ENCODE measurements at regions not wholly inside any gene's neighbourhood (a gene's known extent, or its start where the extent isn't known, plus 50 kb on each side); places are given as distances from the start of the nearest gene placed in this dataset.

GRCh38 chr9:86424251-86424891 lies 70.2 kb upstream of the TUT7 start:
- TF ChIP-seq SMYD3 (CRISPR knock-in tag; IDR thresholded peaks at IDR 0.05) (no peak), BCLAF1 (IDR thresholded peaks at IDR 0.05) (no peak), NR2F2 (IDR thresholded peaks at IDR 0.05; ENCODE audit: borderline replicate concordance, low read depth) (no peak), ZNF205 (CRISPR knock-in tag; IDR thresholded peaks at IDR 0.05) (no peak), POLR2AphosphoS5 (IDR thresholded peaks at IDR 0.05; ENCODE audit: low read depth, low read length) (no peak), NFE2L2 (IDR thresholded peaks at IDR 0.05; ENCODE audit: low read length) (no peak)

All from HepG2 (cell line).